Common myeloid progenitor, CD34-positive (primary cell): ENCODE measurements at regions not wholly inside any gene's neighbourhood (a gene's known extent, or its start where the extent isn't known, plus 50 kb on each side); places are given as distances from the start of the nearest gene placed in this dataset.

Experiments
- CTCF ChIA-PET: fragments of 350-600 bp; sonication (Branson Sonifier 250); formaldehyde crosslinking; loops from one replicate; lab custom pipeline; 2021; ENCODE audit warnings: antibody characterized with exemption; lab: Charles Lee
- POLR2A ChIA-PET: fragments of 350-600 bp; sonication (Branson Sonifier 250); formaldehyde crosslinking; loops from one replicate; lab custom pipeline; 2021; ENCODE audit warnings: antibody characterized with exemption; lab: Charles Lee
- DNase-seq, 3 donors: peaks; one replicate each; pipeline versions ENCODE4 v3.0.0 to v3.0.0-alpha.2; 2013
- H3K27ac ChIP-seq, 2 experiments: 1 replicate in 1 of 2; 2 replicates in 1 of 2; pipeline ENCODE4 v1.7.0; 2013; ENCODE audit warnings: inconsistent platforms in 2 of 2, low read length in 2 of 2, mild to moderate bottlenecking in 2 of 2, low read depth in 1 of 2, moderate library complexity in 1 of 2; ENCODE audit not compliant: severe bottlenecking in 2 of 2, insufficient read depth in 1 of 2, poor library complexity in 1 of 2
- H3K27me3 ChIP-seq, 5 experiments: replicated peaks in 2 of 5; 1 replicate in 3 of 5; 2 replicates in 2 of 5; pipeline versions ENCODE4 v1.6.1 to v1.7.0; 2013; ENCODE audit warnings: low read length in 4 of 5, mild to moderate bottlenecking in 2 of 5, moderate library complexity in 2 of 5, inconsistent platforms in 1 of 5; ENCODE audit not compliant: insufficient read depth in 5 of 5, control insufficient read depth in 4 of 5
- H3K36me3 ChIP-seq, 4 experiments: 1 replicate in 2 of 4; 2 replicates in 2 of 4; pipeline versions ENCODE4 v1.6.1 to v1.7.0; 2013; ENCODE audit warnings: low read length in 3 of 4, control low read depth in 1 of 4, mild to moderate bottlenecking in 1 of 4; ENCODE audit not compliant: control insufficient read depth in 4 of 4, insufficient read depth in 4 of 4
- H3K4me1 ChIP-seq, 4 experiments: 1 replicate in 3 of 4; 2 replicates in 1 of 4; pipeline versions ENCODE4 v1.6.1 to v1.7.1; 2013; ENCODE audit warnings: low read length in 3 of 4, mild to moderate bottlenecking in 3 of 4, control low read depth in 1 of 4, inconsistent platforms in 1 of 4, moderate library complexity in 1 of 4; ENCODE audit not compliant: control insufficient read depth in 4 of 4, insufficient read depth in 4 of 4; ENCODE audit errors: control extremely low read depth in 1 of 4
- H3K4me3 ChIP-seq, 7 experiments: 1 replicate in 4 of 7; 2 replicates in 3 of 7; pipeline versions ENCODE4 v1.5.1 to v1.7.0; 2013; ENCODE audit warnings: mild to moderate bottlenecking in 7 of 7, low read length in 6 of 7, moderate library complexity in 6 of 7, inconsistent platforms in 2 of 7, low read depth in 2 of 7, control low read depth in 1 of 7; ENCODE audit not compliant: insufficient read depth in 4 of 7, control insufficient read depth in 1 of 7; ENCODE audit errors: extremely low read depth in 1 of 7
- H3K9me3 ChIP-seq, 5 experiments: 1 replicate in 4 of 5; 2 replicates in 1 of 5; pipeline versions ENCODE4 v1.6.1 to v1.7.1; 2013; ENCODE audit warnings: low read length in 4 of 5, mild to moderate bottlenecking in 2 of 5, inconsistent platforms in 1 of 5, low read depth in 1 of 5, moderate library complexity in 1 of 5; ENCODE audit not compliant: control insufficient read depth in 4 of 5, insufficient read depth in 2 of 5; ENCODE audit errors: control extremely low read depth in 1 of 5
- WGBS: methylation state at CpG from one replicate; pipeline ENCODE4 v1.1.5; 2013; ENCODE audit not compliant: insufficient coverage; 5-methylcytosine and 5-hydroxymethylcytosine counted together

- Histone ChIP-seq H3K27ac (no peak overlapping the region), H3K4me1 (no peaks in the 10 kb centered on the region), H3K27me3 (no peaks in the 10 kb centered on the region), H3K36me3 (no peaks in the 10 kb centered on the region), H3K4me3 (no peak overlapping the region), H3K9me3 (no peaks in the 10 kb centered on the region)
- CTCF ChIA-PET: no interaction called here
- no peak for DNase-seq
- WGBS: no CpG with 5 or more reads among the region's 1 CpG
- POLR2A ChIA-PET: no interaction called here
Measured at GRCh38 chrY:7962350-7962749, 1050.8 kb upstream of the AMELY start.

- Histone ChIP-seq H3K9me3 (no peaks in the 10 kb centered on the region), H3K36me3 (no peaks in the 10 kb centered on the region), H3K4me3 (no peak overlapping the region), H3K27me3 (no peaks in the 10 kb centered on the region), H3K27ac (no peak overlapping the region), H3K4me1 (no peaks in the 10 kb centered on the region)
- CTCF ChIA-PET: no interaction called here
- no peak for DNase-seq
- POLR2A ChIA-PET: no interaction called here
- WGBS: no CpG with 5 or more reads among the region's 2 CpGs
Measured at GRCh38 chrY:7961811-7962210, 1050.3 kb upstream of the AMELY start.

- POLR2A ChIA-PET: no interaction called here
- no peaks in the 10 kb centered on the region for H3K36me3 ChIP-seq
- WGBS: no CpG with 5 or more reads among the region's 4 CpGs
Measured at GRCh38 chrY:7957773-7958172, 1046.2 kb upstream of the AMELY start.

GRCh38 chrY:7951187-7951852, 1039.8 kb upstream of the AMELY start:
- POLR2A ChIA-PET: no interaction called here
- no peak for DNase-seq
- Histone ChIP-seq H3K4me1 (no peaks in the 10 kb centered on the region), H3K27ac (no peak overlapping the region), H3K9me3 (no peaks in the 10 kb centered on the region), H3K4me3 (no peak overlapping the region), H3K27me3 (no peaks in the 10 kb centered on the region), H3K36me3 (no peaks in the 10 kb centered on the region)
- CTCF ChIA-PET: no interaction called here
- WGBS: no CpG with 5 or more reads among the region's 3 CpGs

More at GRCh38 chrY:7957773-7958172, 1046.2 kb upstream of the AMELY start:
- no peak for DNase-seq
- no peak overlapping the region for H3K27ac ChIP-seq
- H3K4me1 ChIP-seq: no peaks in the 10 kb centered on the region
- CTCF ChIA-PET: no interaction called here
- H3K9me3 ChIP-seq: no peaks in the 10 kb centered on the region
- H3K4me3 ChIP-seq: no peak overlapping the region
- H3K27me3 ChIP-seq: no peaks in the 10 kb centered on the region

- CTCF ChIA-PET: no interaction called here
Measured at GRCh38 chrY:7944135-7944534, 1032.6 kb upstream of the AMELY start.

GRCh38 chrY:7942711-7943110, 1031.2 kb upstream of the AMELY start:
- DNase-seq: no peak
- Histone ChIP-seq H3K27me3 (no peaks in the 10 kb centered on the region), H3K36me3 (no peaks in the 10 kb centered on the region), H3K9me3 (no peaks in the 10 kb centered on the region), H3K27ac (no peak overlapping the region), H3K4me1 (no peaks in the 10 kb centered on the region), H3K4me3 (no peak overlapping the region)
- no CpG with 5 or more reads among the region's 3 CpGs for WGBS
- CTCF ChIA-PET: no interaction called here
- POLR2A ChIA-PET: no interaction called here

More at GRCh38 chrY:7944135-7944534, 1032.6 kb upstream of the AMELY start:
- Histone ChIP-seq H3K36me3 (no peaks in the 10 kb centered on the region), H3K4me3 (no peak overlapping the region), H3K9me3 (no peaks in the 10 kb centered on the region), H3K27ac (no peak overlapping the region), H3K27me3 (no peaks in the 10 kb centered on the region), H3K4me1 (no peaks in the 10 kb centered on the region)
- WGBS: no CpG with 5 or more reads among the region's 1 CpG
- no peak for DNase-seq
- POLR2A ChIA-PET: no interaction called here

- ChIA-PET CTCF (no interaction called here), POLR2A (no interaction called here)
- no peaks in the 10 kb centered on the region for H3K27me3 ChIP-seq
- H3K36me3 ChIP-seq: no peaks in the 10 kb centered on the region
- no peaks in the 10 kb centered on the region for H3K4me1 ChIP-seq
- DNase-seq: no peak
- WGBS: no CpG with 5 or more reads among the region's 3 CpGs
- no peak overlapping the region for H3K4me3 ChIP-seq
- H3K27ac ChIP-seq: no peak overlapping the region
- H3K9me3 ChIP-seq: no peaks in the 10 kb centered on the region
Measured at GRCh38 chrY:7941856-7942255, 1030.3 kb upstream of the AMELY start.
